Pancreas (tissue), 10 donors: ENCODE measurements at regions not wholly inside any gene's neighbourhood (a gene's known extent, or its start where the extent isn't known, plus 50 kb on each side); places are given as distances from the start of the nearest gene placed in this dataset.
A peak's percentile ranks its signal among the peaks of the same experiment; 100 is the strongest.
"Not testable (repeated sequence)": the region's sequence is repeated elsewhere in the genome, so short reads cannot be mapped to it uniquely, and the experiment has no call there.

ENCODE experiments used
- ATAC-seq, 4 donors: fragments of 200-7000 bp; cut with Tn5 transposase; one replicate each; pipeline versions ENCODE4 v1.8.0 to v1.9.1; 2020; ENCODE audit warnings: mild to moderate bottlenecking in 4 of 4, moderate library complexity in 4 of 4
- DNase-seq, 6 donors: peaks; one replicate each; pipeline ENCODE4 v3.0.0-alpha.2; 2020
- FAIRE-seq: peaks from 2 replicates; lab custom pipeline; 2012; peaks lifted over from hg19 to GRCh38; lab: Jason Lieb, UNC
- H3K27ac ChIP-seq, 4 donors: fragments of 200-600 bp; sonication (generic); 1 replicate in 3 of 4; 2 replicates in 1 of 4; pipeline versions ENCODE4 v1.5.0 to v1.8.0; 2020
- H3K27me3 ChIP-seq, 4 donors: fragments of 200-600 bp; one replicate each; pipeline ENCODE4 v1.8.0; 2021
- H3K36me3 ChIP-seq, 3 donors: fragments of 200-600 bp; sonication (generic) in 1 of 3; one replicate each; pipeline versions ENCODE4 v1.5.0 to v1.8.0; 2020 to 2021
- H3K4me1 ChIP-seq, 3 donors: fragments of 200-600 bp; one replicate each; pipeline ENCODE4 v1.8.0; 2021
- H3K4me3 ChIP-seq, 4 donors: fragments of 200-600 bp; sonication (generic) in 2 of 4; one replicate each; pipeline versions ENCODE4 v1.5.0 to v1.8.0; 2020 to 2021
- H3K9me3 ChIP-seq, 4 donors: fragments of 200-600 bp; one replicate each; pipeline ENCODE4 v1.8.0; 2021
- WGBS, 2 donors: extraction: QIAGEN DNeasy Blood & Tissue Kit; methylation state at CpG; one replicate each; pipeline ENCODE4 v1.1.7; 2013; 5-methylcytosine and 5-hydroxymethylcytosine counted together
- intact Hi-C, 3 donors: fragments of 100-400 bp; cut with DNase I; formaldehyde crosslinking; loops; one replicate each; pipeline versions ENCODE4 v1.11.1 to v1.14.2; 2022
- TF ChIP-seq, protein P1 (sequence below), 4 donors: fragments of 200-600 bp; sonication (generic) in 3 of 4; IDR thresholded peaks; one replicate each; pipeline versions ENCODE4 v1.5.0 to v1.8.0; 2021; ENCODE audit warnings: antibody characterized with exemption in 4 of 4
- donor health status: healthy with polysubstance abuse.
- donor health status: DM: no; HTN: no; CAD: no; lungs with moderate emphysema.
- donor health status: DM: no; HTN: no; CAD: no.
- donor health status: control.
- donor health status: control.
- donor health status: Bipolar disorder and iron deficiency.
- donor health status: DM: yes; HTN: yes; CAD: no.
- donor health status: DM: no; HTN: no; CAD: no.
- donor health status: DM: no; HTN: no; CAD: no.
- donor health status: DM: yes; HTN: yes; CAD: no.

DNA sequence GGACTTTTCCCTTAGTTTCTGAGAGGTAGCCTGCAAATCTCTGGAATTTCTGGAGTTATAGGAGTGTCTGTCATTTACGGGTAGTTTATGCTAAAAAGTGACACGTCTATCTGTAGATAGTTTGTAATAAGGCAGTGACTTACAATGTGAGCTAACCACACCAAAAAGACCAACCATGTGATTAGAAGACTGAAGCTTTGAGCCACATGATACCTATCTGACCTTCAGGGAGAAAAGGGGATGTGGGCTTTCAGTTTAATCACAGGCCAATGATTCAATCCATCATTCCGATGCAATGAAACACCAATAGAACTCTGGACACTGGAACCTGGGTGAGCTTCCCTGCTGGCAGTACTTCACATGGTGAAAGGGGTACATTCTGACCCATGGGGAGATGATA lies 254.6 kb upstream of the GK2 start:
- Histone ChIP-seq H3K9me3 (no peaks in the 10 kb centered on the region), H3K4me3 (no peak overlapping the region), H3K4me1 (no peaks in the 10 kb centered on the region), H3K36me3 (no peaks in the 10 kb centered on the region), H3K27ac (no peak overlapping the region), H3K27me3 (no peaks in the 10 kb centered on the region)
- TF ChIP-seq, protein P1, sequence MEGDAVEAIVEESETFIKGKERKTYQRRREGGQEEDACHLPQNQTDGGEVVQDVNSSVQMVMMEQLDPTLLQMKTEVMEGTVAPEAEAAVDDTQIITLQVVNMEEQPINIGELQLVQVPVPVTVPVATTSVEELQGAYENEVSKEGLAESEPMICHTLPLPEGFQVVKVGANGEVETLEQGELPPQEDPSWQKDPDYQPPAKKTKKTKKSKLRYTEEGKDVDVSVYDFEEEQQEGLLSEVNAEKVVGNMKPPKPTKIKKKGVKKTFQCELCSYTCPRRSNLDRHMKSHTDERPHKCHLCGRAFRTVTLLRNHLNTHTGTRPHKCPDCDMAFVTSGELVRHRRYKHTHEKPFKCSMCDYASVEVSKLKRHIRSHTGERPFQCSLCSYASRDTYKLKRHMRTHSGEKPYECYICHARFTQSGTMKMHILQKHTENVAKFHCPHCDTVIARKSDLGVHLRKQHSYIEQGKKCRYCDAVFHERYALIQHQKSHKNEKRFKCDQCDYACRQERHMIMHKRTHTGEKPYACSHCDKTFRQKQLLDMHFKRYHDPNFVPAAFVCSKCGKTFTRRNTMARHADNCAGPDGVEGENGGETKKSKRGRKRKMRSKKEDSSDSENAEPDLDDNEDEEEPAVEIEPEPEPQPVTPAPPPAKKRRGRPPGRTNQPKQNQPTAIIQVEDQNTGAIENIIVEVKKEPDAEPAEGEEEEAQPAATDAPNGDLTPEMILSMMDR (IDR thresholded peaks at IDR 0.05): no peak
- WGBS, 2 donors: 84 to 87% methylated on average over 3 of the region's 3 CpGs
- no peak for FAIRE-seq
- DNase-seq: no peak
- intact Hi-C loops: no loop called here
- ATAC-seq: no peak

DNA sequence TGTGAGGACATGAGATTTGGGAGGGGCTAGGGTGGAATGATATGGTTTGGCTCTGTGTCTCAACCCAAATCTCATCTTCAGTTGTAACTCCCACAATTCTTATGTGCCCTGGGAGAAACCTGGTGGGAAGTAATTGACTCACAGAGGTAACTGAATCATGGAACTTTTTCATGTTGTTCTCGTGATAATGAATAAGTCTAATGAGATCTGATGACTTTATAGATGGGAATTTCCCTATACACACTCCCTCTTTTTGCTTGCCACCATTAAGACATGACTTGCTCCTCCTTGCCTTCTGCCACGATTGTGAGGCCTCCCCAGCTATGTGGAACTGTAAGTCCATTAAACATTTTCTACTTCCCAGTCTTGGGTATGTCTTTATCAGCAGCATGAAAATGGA lies 253.2 kb upstream of the GK2 start:
- H3K4me1 ChIP-seq: no peaks in the 10 kb centered on the region
- WGBS, 2 donors: 78 to 79% methylated on average over 2 of the region's 2 CpGs
- H3K27me3 ChIP-seq: no peaks in the 10 kb centered on the region
- no peak overlapping the region for H3K27ac ChIP-seq
- TF ChIP-seq, protein P1 (IDR thresholded peaks at IDR 0.05): no peak
- DNase-seq (no peak), ATAC-seq (no peak), FAIRE-seq (no peak)
- no peaks in the 10 kb centered on the region for H3K9me3 ChIP-seq
- no peak overlapping the region for H3K4me3 ChIP-seq
- intact Hi-C loops: no loop called here
- no peaks in the 10 kb centered on the region for H3K36me3 ChIP-seq

DNA sequence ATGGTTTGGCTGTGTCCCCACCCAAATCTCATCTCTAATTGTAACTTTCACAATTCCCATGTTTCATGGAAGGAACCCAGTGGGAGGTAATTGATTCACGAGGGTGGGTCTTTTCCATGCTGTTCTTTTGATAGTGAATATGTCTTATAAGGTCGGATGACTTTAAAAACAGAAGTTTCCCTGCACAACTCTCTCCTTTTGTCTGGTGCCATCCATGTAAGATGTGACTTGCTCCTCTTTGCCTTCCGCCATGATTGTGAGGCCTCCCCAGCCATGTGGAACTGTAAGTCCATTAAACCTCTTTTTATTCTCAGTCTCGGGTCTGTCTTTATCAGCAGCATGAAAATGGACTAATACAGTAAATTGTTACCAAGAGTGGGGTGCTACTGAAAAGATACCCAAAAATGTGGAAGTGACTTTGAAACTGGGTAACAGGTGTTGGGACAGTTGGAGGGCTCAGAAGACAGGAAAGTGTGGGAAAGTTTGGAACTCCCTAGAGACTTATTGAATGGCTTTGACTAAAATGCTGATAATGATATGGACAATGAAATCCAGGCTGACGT lies 251.4 kb upstream of the GK2 start:
- H3K36me3 ChIP-seq: not testable (repeated sequence)

DNA sequence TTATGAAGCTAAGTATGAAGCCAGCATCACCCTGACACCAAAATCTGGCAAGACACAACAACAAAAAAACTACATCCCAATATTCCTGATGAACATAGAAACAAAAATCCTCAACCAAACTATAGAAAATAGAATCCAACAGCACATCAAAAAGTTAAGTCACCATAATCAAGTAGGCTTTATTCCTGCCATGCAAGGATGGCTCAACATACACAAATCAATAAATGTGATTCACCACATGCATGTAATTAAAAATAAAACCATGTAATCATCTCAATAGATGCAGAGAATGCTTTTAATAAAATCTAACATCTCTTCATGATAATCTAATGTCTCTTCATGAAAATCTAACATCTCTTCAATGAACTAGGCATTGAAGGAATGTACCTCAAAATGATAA lies 249.4 kb upstream of the GK2 start:
- FAIRE-seq (no peak), ATAC-seq (no peak), DNase-seq (no peak)
- intact Hi-C loops: no loop called here
- H3K27me3 ChIP-seq: no peaks in the 10 kb centered on the region
- TF ChIP-seq, protein P1 (IDR thresholded peaks at IDR 0.05): no peak
- H3K36me3 ChIP-seq: no peaks in the 10 kb centered on the region
- no peak overlapping the region for H3K27ac ChIP-seq
- no peaks in the 10 kb centered on the region for H3K9me3 ChIP-seq
- H3K4me3 ChIP-seq: no peak overlapping the region
- H3K4me1 ChIP-seq: peaks cover 2 to 6% (median 4%) of the 10 kb centered on the region in 3 donors

More for the DNA sequence above, 251.4 kb upstream of the GK2 start:
- DNase-seq, intact Hi-C loops, H3K27me3 ChIP-seq, H3K4me1 ChIP-seq, ATAC-seq, FAIRE-seq, H3K27ac ChIP-seq, H3K4me3 ChIP-seq, H3K9me3 ChIP-seq: not testable (repeated sequence)
- 55 to 61% methylated on average over 5 of the region's 5 CpGs for WGBS, 2 donors

DNA sequence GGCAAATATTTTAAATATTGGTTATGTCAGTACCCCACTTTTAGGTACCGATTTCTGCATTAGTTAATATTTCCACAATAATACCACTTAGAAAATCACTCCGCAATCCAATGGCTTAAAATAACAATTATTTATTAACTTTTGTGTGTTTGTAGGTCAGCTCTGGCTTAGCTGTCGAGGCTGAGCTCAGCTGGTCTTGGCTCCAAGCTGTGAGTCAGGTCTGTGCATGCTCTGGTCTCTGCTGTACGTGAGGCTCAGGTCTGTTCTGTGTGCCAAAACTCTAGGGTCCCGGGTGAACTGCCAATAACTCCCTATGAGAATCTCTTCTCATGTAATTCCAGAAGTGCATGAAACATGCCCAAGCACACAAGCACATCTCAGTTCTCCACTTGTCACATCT lies 245.8 kb upstream of the GK2 start:
- H3K4me3 ChIP-seq: no peak overlapping the region
- intact Hi-C loops: no loop called here
- 64 to 76% methylated on average over 5 of the region's 5 CpGs for whole genome bisulfite sequencing, 2 donors
- peak in 1 of 4 donors; percentile 51 for ATAC-seq
- TF ChIP-seq, protein P1 (IDR thresholded peaks at IDR 0.05): no peak
- no peaks in the 10 kb centered on the region for H3K36me3 ChIP-seq
- H3K27me3 ChIP-seq: no peaks in the 10 kb centered on the region
- no peak for DNase-seq
- peaks cover 11 to 15% (median 14%) of the 10 kb centered on the region in 3 donors for H3K4me1 ChIP-seq
- no peaks in the 10 kb centered on the region for H3K9me3 ChIP-seq
- H3K27ac ChIP-seq: no peak overlapping the region
- FAIRE-seq: no peak
